K562 (cell line): ENCODE measurements at regions not wholly inside any gene's neighbourhood (a gene's known extent, or its start where the extent isn't known, plus 50 kb on each side); places are given as distances from the start of the nearest gene placed in this dataset.

Source experiments
- ATAC-seq: fragments of 200-7000 bp; cut with Tn5 transposase; 3 replicates; pipeline ENCODE4 v1.9.1; 2020; ENCODE audit warnings: moderate library complexity
- BruUV-seq: library from RNA; stranded (reverse); fragments of 400-500 nt; replicated peaks from 2 replicates; lab custom pipeline; 2021; lab: Mats Ljungman, UMichigan
- CTCF ChIA-PET: fragments of 300-600 bp; formaldehyde crosslinking; extraction: SDS; loops from one replicate; lab custom pipeline; 2021; ENCODE audit warnings: low intra/inter-chr PET ratio; lab: Yijun Ruan, JAX
- POLR2A ChIA-PET: fragments of 300-600, 350-650 bp; sonication (Branson Sonifier 250); formaldehyde crosslinking; extraction: SDS; loops from one replicate; lab custom pipeline; 2021; ENCODE audit warnings: antibody characterized with exemption, inconsistent platforms; lab: Yijun Ruan, JAX
- DNase-seq, 4 experiments: peaks; one replicate each; pipeline versions ENCODE4 v3.0.0 to v3.0.0-alpha.2; 2011 to 2018; ENCODE audit warnings: low spot score in 3 of 4, mixed read lengths in 3 of 4; ENCODE audit errors: extremely low read depth in 1 of 4
- FAIRE-seq: peaks from 2 replicates; lab custom pipeline; 2011; peaks lifted over from hg19 to GRCh38; lab: Jason Lieb, UNC
- H2AFZ ChIP-seq: 2 replicates; pipeline ENCODE4 v1.6.0; 2011; ENCODE audit warnings: low read depth, low read length, control low read depth, inconsistent platforms
- H3K27ac ChIP-seq: fragments of 200-600 bp; 3 replicates; pipeline ENCODE4 v1.8.0; 2011; ENCODE audit warnings: low read depth, mild to moderate bottlenecking, control low read depth, inconsistent platforms, low read length, moderate library complexity, mixed read lengths; ENCODE audit errors: extremely low read depth
- H3K27me3 ChIP-seq, 2 experiments: fragments of 300-600 bp in 1 of 2; 2 replicates in 1 of 2; 3 replicates in 1 of 2; pipeline versions ENCODE4 v1.6.0 to v1.8.0; 2011; ENCODE audit warnings: inconsistent platforms in 2 of 2, low read length in 2 of 2, mild to moderate bottlenecking in 1 of 2, mixed read lengths in 1 of 2, moderate library complexity in 1 of 2; ENCODE audit not compliant: control insufficient read depth in 2 of 2, insufficient read depth in 2 of 2
- H3K36me3 ChIP-seq: fragments of 300-600 bp; 3 replicates; pipeline ENCODE4 v1.8.0; 2011; ENCODE audit warnings: mild to moderate bottlenecking, low read length, inconsistent platforms; ENCODE audit not compliant: control insufficient read depth, insufficient read depth
- H3K4me1 ChIP-seq, 2 experiments: fragments of 200-600 bp in 1 of 2; replicated peaks in 1 of 2; 2 replicates in 1 of 2; 3 replicates in 1 of 2; pipeline versions ENCODE4 v1.5.1 to v1.8.0; 2011; ENCODE audit warnings: inconsistent platforms in 2 of 2, low read length in 2 of 2, mild to moderate bottlenecking in 1 of 2, mixed read lengths in 1 of 2, moderate library complexity in 1 of 2; ENCODE audit not compliant: control insufficient read depth in 2 of 2, insufficient read depth in 2 of 2
- H3K4me2 ChIP-seq: 2 replicates; pipeline ENCODE4 v1.6.1; 2011; ENCODE audit warnings: low read length, control low read depth, inconsistent platforms, mixed read lengths; ENCODE audit not compliant: insufficient read depth
- H3K4me3 ChIP-seq: fragments of 200-600 bp; sonication (generic), shearing (Covaris generic); 2 replicates; pipeline ENCODE4 v1.5.1; 2016; ENCODE audit warnings: control low read depth, inconsistent platforms
- H3K79me2 ChIP-seq: fragments of 200-600 bp; 3 replicates; pipeline ENCODE4 v1.8.0; 2011; ENCODE audit warnings: low read length, inconsistent platforms; ENCODE audit not compliant: control insufficient read depth, insufficient read depth
- H3K9ac ChIP-seq, 2 experiments: 2 replicates each; pipeline versions ENCODE4 v1.6.0 to v1.6.1; 2011; ENCODE audit warnings: low read depth in 2 of 2, low read length in 2 of 2, control low read depth in 1 of 2, inconsistent platforms in 1 of 2, mild to moderate bottlenecking in 1 of 2, mixed read lengths in 1 of 2; ENCODE audit not compliant: insufficient read depth in 1 of 2
- H3K9me1 ChIP-seq: one replicate; pipeline ENCODE4 v1.6.0; 2011; ENCODE audit warnings: inconsistent platforms, mild to moderate bottlenecking, low read length, moderate library complexity; ENCODE audit not compliant: control insufficient read depth, insufficient read depth
- H3K9me3 ChIP-seq: replicated peaks from 2 replicates; pipeline ENCODE4 v1.5.1; 2011; ENCODE audit warnings: low read depth, low read length, inconsistent platforms; ENCODE audit not compliant: control insufficient read depth, insufficient read depth
- H4K20me1 ChIP-seq: replicated peaks from 2 replicates; pipeline ENCODE4 v1.6.1; 2011; ENCODE audit warnings: low read length, inconsistent platforms, mixed read lengths; ENCODE audit not compliant: control insufficient read depth, insufficient read depth
- FOXM1 ChIP-seq, 2 experiments: fragments of 450-650 bp in 1 of 2; sonication (generic) in 1 of 2; formaldehyde crosslinking in 1 of 2; IDR thresholded peaks; 2 replicates each; pipeline versions ENCODE4 v1.6.1 to v1.9.0; 2017 to 2022; ENCODE audit warnings: low read depth in 2 of 2, mild to moderate bottlenecking in 2 of 2, missing genetic modification reagents in 1 of 2, moderate library complexity in 1 of 2
- GABPA ChIP-seq: fragments of 200-800 bp; sonication (Bioruptor generic); conservative IDR thresholded peaks from 2 replicates; pipeline ENCODE4 v1.6.1; 2016; ENCODE audit warnings: low read depth, missing genetic modification characterization, missing compliant biosample characterization
- HDAC3 ChIP-seq: fragments of 450-650 bp; IDR thresholded peaks from 2 replicates; pipeline ENCODE4 v1.6.1; 2018; ENCODE audit warnings: borderline replicate concordance, mild to moderate bottlenecking, moderate library complexity; ENCODE audit not compliant: partially characterized antibody
- KLF10 ChIP-seq: fragments of 250-450 bp; sonication (Bioruptor Pico); IDR thresholded peaks from 2 replicates; pipeline ENCODE4 v1.6.1; 2021; ENCODE audit warnings: matching md5 sums
- LARP7 ChIP-seq: fragments of 450-650 bp; IDR thresholded peaks from 2 replicates; pipeline ENCODE4 v1.6.1; 2016
- MAFK ChIP-seq: IDR thresholded peaks from 2 replicates; pipeline ENCODE4 v1.6.1; 2011; ENCODE audit warnings: low read length, improper control_type of control experiment
- NELFE ChIP-seq: IDR thresholded peaks from 2 replicates; pipeline ENCODE4 v1.6.1; 2011; ENCODE audit warnings: mild to moderate bottlenecking; ENCODE audit not compliant: insufficient read depth, insufficient read length
- PML ChIP-seq: IDR thresholded peaks from 2 replicates; pipeline ENCODE4 v1.6.1; 2012; ENCODE audit warnings: low read length, inconsistent platforms
- RCOR1 ChIP-seq, 2 experiments: IDR thresholded peaks; 2 replicates each; pipeline ENCODE4 v1.6.1; 2012; ENCODE audit warnings: low read depth in 2 of 2, low read length in 2 of 2, borderline replicate concordance in 1 of 2, improper control_type of control experiment in 1 of 2
- SMAD4 ChIP-seq: fragments of 250-450 bp; sonication (Bioruptor Pico); conservative IDR thresholded peaks from 2 replicates; pipeline ENCODE4 v1.8.0; 2021; ENCODE audit warnings: inconsistent platforms, mild to moderate bottlenecking, moderate library complexity
- TAF9B ChIP-seq: fragments of 450-650 bp; IDR thresholded peaks from 2 replicates; pipeline ENCODE4 v1.6.1; 2018; ENCODE audit warnings: mild to moderate bottlenecking; ENCODE audit not compliant: partially characterized antibody
- TBL1XR1 ChIP-seq, 2 experiments: IDR thresholded peaks; 2 replicates each; pipeline ENCODE4 v1.6.1; 2012; ENCODE audit warnings: improper control_type of control experiment in 2 of 2, low read length in 2 of 2, mild to moderate bottlenecking in 1 of 2
- TEAD2 ChIP-seq: fragments of 450-650 bp; IDR thresholded peaks from 2 replicates; pipeline ENCODE4 v1.6.1; 2016; ENCODE audit warnings: missing genetic modification characterization, control low read depth, missing compliant biosample characterization
- WGBS: fragments of 100-300 bp; shearing (Covaris generic); methylation state at CpG from one replicate; pipeline ENCODE4 v1.1.6; 2016; ENCODE audit warnings: low coverage, mixed read lengths; ENCODE audit not compliant: insufficient coverage; ENCODE audit errors: missing lambda C conversion rate; 5-methylcytosine and 5-hydroxymethylcytosine counted together
- in situ Hi-C: fragments of 300-500 bp; cut with MboI; formaldehyde crosslinking; loops from 4 replicates; pipeline ENCODE4 v1.15.0; 2018; ENCODE audit warnings: inconsistent platforms, mixed read lengths
- intact Hi-C: fragments of 100-400 bp; cut with micrococcal nuclease; formaldehyde crosslinking; loops from 2 replicates; pipeline ENCODE4 v1.14.2; 2022
- TF ChIP-seq, protein P1 (sequence below), 2 experiments: fragments of 450-650 bp; IDR thresholded peaks; 2 replicates each; pipeline ENCODE4 v1.6.1; 2018; ENCODE audit warnings: mild to moderate bottlenecking in 2 of 2, low read depth in 1 of 2; ENCODE audit not compliant: partially characterized antibody in 2 of 2
- TF ChIP-seq, protein P2 (sequence below): fragments of 450-650 bp; IDR thresholded peaks from 2 replicates; pipeline ENCODE4 v1.6.1; 2017; ENCODE audit warnings: mild to moderate bottlenecking, moderate library complexity

DNA sequence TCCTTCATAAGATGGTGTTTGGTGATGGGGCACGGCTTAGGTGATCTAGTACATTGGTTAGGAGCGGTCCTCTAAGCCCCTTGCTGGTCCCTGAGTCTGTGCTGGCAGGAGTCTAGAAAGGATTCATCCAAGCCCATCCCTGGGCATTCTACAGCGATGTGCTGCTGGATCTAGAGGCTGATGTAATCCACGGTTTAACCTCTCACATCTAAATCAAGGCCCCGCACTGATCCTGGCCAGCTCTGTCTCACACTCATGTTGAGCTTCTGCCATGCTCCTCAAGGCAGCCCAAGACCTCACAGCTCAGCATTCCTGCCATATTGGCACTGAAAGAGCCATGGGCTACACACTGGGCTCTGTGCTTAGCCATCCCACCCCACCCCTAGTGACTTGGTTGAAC is 664.8 kb downstream of the STK39 start:
- no peaks in the 10 kb centered on the region for H4K20me1 ChIP-seq
- H3K27ac ChIP-seq, result no peak overlapping the region
- CTCF ChIA-PET, result no interaction called here
- ATAC-seq (no peak), FAIRE-seq (no peak), DNase-seq (no peak)
- H2AFZ ChIP-seq, result no peak overlapping the region
- in situ Hi-C loops (no loop called here), intact Hi-C loops (no loop called here)
- TF ChIP-seq MAFK (no peak), TAF9B (no peak), HDAC3 (no peak), TEAD2 (tag) (no peak), SMAD4 (CRISPR knock-in tag) (no peak), GABPA (tag) (no peak), RCOR1 (IDR thresholded peaks at IDR 0.05; ENCODE audit: borderline replicate concordance in 1 of 2, low read depth in 2 of 2, low read length in 2 of 2) (no peak), NELFE (no peak), FOXM1 (IDR thresholded peaks at IDR 0.05; ENCODE audit: low read depth) (no peak), FOXM1 (CRISPR knock-in tag; IDR thresholded peaks at IDR 0.05; ENCODE audit: low read depth) (no peak), PML (no peak), LARP7 (no peak), TBL1XR1 (IDR thresholded peaks at IDR 0.05; ENCODE audit: low read length in 2 of 2) (no peak), KLF10 (CRISPR knock-in tag) (no peak)
- TF ChIP-seq, protein P1, sequence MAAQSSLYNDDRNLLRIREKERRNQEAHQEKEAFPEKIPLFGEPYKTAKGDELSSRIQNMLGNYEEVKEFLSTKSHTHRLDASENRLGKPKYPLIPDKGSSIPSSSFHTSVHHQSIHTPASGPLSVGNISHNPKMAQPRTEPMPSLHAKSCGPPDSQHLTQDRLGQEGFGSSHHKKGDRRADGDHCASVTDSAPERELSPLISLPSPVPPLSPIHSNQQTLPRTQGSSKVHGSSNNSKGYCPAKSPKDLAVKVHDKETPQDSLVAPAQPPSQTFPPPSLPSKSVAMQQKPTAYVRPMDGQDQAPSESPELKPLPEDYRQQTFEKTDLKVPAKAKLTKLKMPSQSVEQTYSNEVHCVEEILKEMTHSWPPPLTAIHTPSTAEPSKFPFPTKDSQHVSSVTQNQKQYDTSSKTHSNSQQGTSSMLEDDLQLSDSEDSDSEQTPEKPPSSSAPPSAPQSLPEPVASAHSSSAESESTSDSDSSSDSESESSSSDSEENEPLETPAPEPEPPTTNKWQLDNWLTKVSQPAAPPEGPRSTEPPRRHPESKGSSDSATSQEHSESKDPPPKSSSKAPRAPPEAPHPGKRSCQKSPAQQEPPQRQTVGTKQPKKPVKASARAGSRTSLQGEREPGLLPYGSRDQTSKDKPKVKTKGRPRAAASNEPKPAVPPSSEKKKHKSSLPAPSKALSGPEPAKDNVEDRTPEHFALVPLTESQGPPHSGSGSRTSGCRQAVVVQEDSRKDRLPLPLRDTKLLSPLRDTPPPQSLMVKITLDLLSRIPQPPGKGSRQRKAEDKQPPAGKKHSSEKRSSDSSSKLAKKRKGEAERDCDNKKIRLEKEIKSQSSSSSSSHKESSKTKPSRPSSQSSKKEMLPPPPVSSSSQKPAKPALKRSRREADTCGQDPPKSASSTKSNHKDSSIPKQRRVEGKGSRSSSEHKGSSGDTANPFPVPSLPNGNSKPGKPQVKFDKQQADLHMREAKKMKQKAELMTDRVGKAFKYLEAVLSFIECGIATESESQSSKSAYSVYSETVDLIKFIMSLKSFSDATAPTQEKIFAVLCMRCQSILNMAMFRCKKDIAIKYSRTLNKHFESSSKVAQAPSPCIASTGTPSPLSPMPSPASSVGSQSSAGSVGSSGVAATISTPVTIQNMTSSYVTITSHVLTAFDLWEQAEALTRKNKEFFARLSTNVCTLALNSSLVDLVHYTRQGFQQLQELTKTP (IDR thresholded peaks at IDR 0.05; ENCODE audit: low read depth in 1 of 2, partially characterized antibody in 2 of 2), result no peak
- TF ChIP-seq, protein P2, sequence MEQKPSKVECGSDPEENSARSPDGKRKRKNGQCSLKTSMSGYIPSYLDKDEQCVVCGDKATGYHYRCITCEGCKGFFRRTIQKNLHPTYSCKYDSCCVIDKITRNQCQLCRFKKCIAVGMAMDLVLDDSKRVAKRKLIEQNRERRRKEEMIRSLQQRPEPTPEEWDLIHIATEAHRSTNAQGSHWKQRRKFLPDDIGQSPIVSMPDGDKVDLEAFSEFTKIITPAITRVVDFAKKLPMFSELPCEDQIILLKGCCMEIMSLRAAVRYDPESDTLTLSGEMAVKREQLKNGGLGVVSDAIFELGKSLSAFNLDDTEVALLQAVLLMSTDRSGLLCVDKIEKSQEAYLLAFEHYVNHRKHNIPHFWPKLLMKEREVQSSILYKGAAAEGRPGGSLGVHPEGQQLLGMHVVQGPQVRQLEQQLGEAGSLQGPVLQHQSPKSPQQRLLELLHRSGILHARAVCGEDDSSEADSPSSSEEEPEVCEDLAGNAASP, result no peak
- H3K9me3 ChIP-seq, result no peaks in the 10 kb centered on the region
- no peak overlapping the region for H3K9ac ChIP-seq
- POLR2A ChIA-PET, result no interaction called here
- no TSS peak for BruUV-seq
- no peaks in the 10 kb centered on the region for H3K36me3 ChIP-seq
- H3K4me3 ChIP-seq, result no peak overlapping the region
- no peaks in the 10 kb centered on the region for H3K27me3 ChIP-seq
- no peaks in the 10 kb centered on the region for H3K79me2 ChIP-seq
- H3K4me1 ChIP-seq, result no peaks in the 10 kb centered on the region
- 0% methylated on average over 5 of the region's 5 CpGs for WGBS
- H3K4me2 ChIP-seq, result no peak overlapping the region
- no peaks in the 10 kb centered on the region for H3K9me1 ChIP-seq
